SK-N-SH (cell line): ENCODE measurements at regions not wholly inside any gene's neighbourhood (a gene's known extent, or its start where the extent isn't known, plus 50 kb on each side); places are given as distances from the start of the nearest gene placed in this dataset.

ENCODE experiments used
- CTCF ChIA-PET: fragments of 300-600, 350-600 bp; formaldehyde crosslinking; extraction: SDS; loops from one replicate; lab custom pipeline; 2021; lab: Yijun Ruan, JAX
- POLR2A ChIA-PET: fragments of 350-600 bp; sonication (Branson Sonifier 250); formaldehyde crosslinking; extraction: SDS; loops from one replicate; lab custom pipeline; 2020; ENCODE audit warnings: antibody characterized with exemption, inconsistent platforms; lab: Yijun Ruan, JAX
- DNase-seq: peaks from one replicate; pipeline ENCODE4 v3.0.0; 2012
- H2AFZ ChIP-seq: fragments of 200-600 bp; sonication (generic); 2 replicates; pipeline ENCODE4 v1.8.1; 2016; ENCODE audit warnings: antibody characterized with exemption, mild to moderate bottlenecking, low read depth
- H3F3A ChIP-seq: fragments of 200-600 bp; sonication (generic); replicated peaks from 2 replicates; pipeline ENCODE3; 2016; ENCODE audit warnings: antibody characterized with exemption, mild to moderate bottlenecking; ENCODE audit not compliant: insufficient read depth
- H3K27ac ChIP-seq, 2 experiments: fragments of 200-500 bp in 1 of 2; fragments of 200-600 bp in 1 of 2; sonication (Bioruptor generic) in 1 of 2; sonication (generic), shearing (Covaris generic) in 1 of 2; 2 replicates each; pipeline versions ENCODE4 v1.5.1 to v1.6.1; 2014 to 2016; ENCODE audit warnings: low read depth in 2 of 2, inconsistent platforms in 1 of 2, low read length in 1 of 2, mild to moderate bottlenecking in 1 of 2, mixed read lengths in 1 of 2
- H3K27me3 ChIP-seq: fragments of 200-600 bp; sonication (generic), shearing (Covaris generic); 2 replicates; pipeline ENCODE4 v1.6.1; 2016; ENCODE audit warnings: mixed run types; ENCODE audit not compliant: insufficient read depth
- H3K36me3 ChIP-seq, 2 experiments: fragments of 200-500 bp in 1 of 2; fragments of 200-600 bp in 1 of 2; sonication (Bioruptor generic) in 1 of 2; sonication (generic) in 1 of 2; replicated peaks in 1 of 2; 2 replicates each; pipeline versions ENCODE3 to v1.5.1; 2014 to 2016; ENCODE audit warnings: low read length in 1 of 2, mild to moderate bottlenecking in 1 of 2; ENCODE audit not compliant: insufficient read depth in 2 of 2, control insufficient read depth in 1 of 2
- H3K4me1 ChIP-seq, 2 experiments: fragments of 200-500 bp in 1 of 2; fragments of 200-600 bp in 1 of 2; sonication (Bioruptor generic) in 1 of 2; sonication (generic), shearing (Covaris generic) in 1 of 2; 2 replicates each; pipeline versions ENCODE4 v1.5.1 to v1.6.1; 2014 to 2016; ENCODE audit warnings: low read depth in 1 of 2, low read length in 1 of 2, mixed run types in 1 of 2; ENCODE audit not compliant: insufficient read depth in 2 of 2, control insufficient read depth in 1 of 2
- H3K4me2 ChIP-seq: fragments of 200-600 bp; sonication (generic), shearing (Covaris generic); 2 replicates; pipeline ENCODE4 v1.6.1; 2017; ENCODE audit warnings: mixed run types
- H3K4me3 ChIP-seq, 2 experiments: fragments of 200-500 bp in 1 of 2; fragments of 200-600 bp in 1 of 2; sonication (Bioruptor generic) in 1 of 2; sonication (generic), shearing (Covaris generic) in 1 of 2; 2 replicates each; pipeline versions ENCODE4 v1.5.1 to v1.8.1; 2014 to 2016; ENCODE audit warnings: low read depth in 2 of 2, inconsistent platforms in 1 of 2, low read length in 1 of 2, mild to moderate bottlenecking in 1 of 2, mixed read lengths in 1 of 2, moderate library complexity in 1 of 2
- H3K79me2 ChIP-seq: fragments of 200-600 bp; sonication (generic); 2 replicates; pipeline ENCODE4 v1.8.1; 2017; ENCODE audit warnings: mild to moderate bottlenecking; ENCODE audit not compliant: insufficient read depth
- H3K9ac ChIP-seq: fragments of 200-600 bp; sonication (generic); 2 replicates; pipeline ENCODE4 v1.6.1; 2017; ENCODE audit warnings: mixed run types
- H3K9me2 ChIP-seq: fragments of 200-600 bp; sonication (generic); 2 replicates; pipeline ENCODE4 v1.6.1; 2017; ENCODE audit warnings: mixed run types
- H3K9me3 ChIP-seq: fragments of 200-600 bp; sonication (generic); 2 replicates; pipeline ENCODE4 v1.6.1; 2017; ENCODE audit warnings: mixed run types, mild to moderate bottlenecking, moderate library complexity
- H4K20me1 ChIP-seq: fragments of 200-600 bp; sonication (generic); 2 replicates; pipeline ENCODE4 v1.6.1; 2017; ENCODE audit warnings: mild to moderate bottlenecking, mixed run types; ENCODE audit not compliant: insufficient read depth
- CHD2 ChIP-seq: fragments of 150-350 bp; IDR thresholded peaks from 2 replicates; pipeline ENCODE4 v1.6.1; 2018; ENCODE audit warnings: low read length; ENCODE audit not compliant: partially characterized antibody
- EZH2phosphoT487 ChIP-seq: fragments of 200-600 bp; sonication (generic); IDR thresholded peaks from 2 replicates; pipeline ENCODE4 v1.6.1; 2017; ENCODE audit warnings: low read depth, mixed run types, mild to moderate bottlenecking, antibody characterized with exemption, moderate library complexity, borderline replicate concordance
- FOSL2 ChIP-seq: IDR thresholded peaks from 2 replicates; pipeline ENCODE4 v1.4.0; 2012; ENCODE audit warnings: low read depth, mild to moderate bottlenecking, moderate library complexity, borderline replicate concordance
- FOXJ3 ChIP-seq: sonication (generic); formaldehyde crosslinking; IDR thresholded peaks from 2 replicates; pipeline ENCODE4 v1.5.1; 2020; ENCODE audit warnings: mild to moderate bottlenecking, missing genetic modification reagents
- JUND ChIP-seq: IDR thresholded peaks from 2 replicates; pipeline ENCODE4 v1.4.0; 2012
- MEF2A ChIP-seq: IDR thresholded peaks from 2 replicates; pipeline ENCODE4 v1.4.0; 2012; ENCODE audit warnings: low read depth, borderline replicate concordance
- MXI1 ChIP-seq: IDR thresholded peaks from 2 replicates; pipeline ENCODE4 v1.6.1; 2012; ENCODE audit warnings: mild to moderate bottlenecking, low read depth, low read length, improper control_type of control experiment
- NFIC ChIP-seq: IDR thresholded peaks from 2 replicates; pipeline ENCODE4 v1.4.0; 2012; ENCODE audit warnings: borderline replicate concordance
- NRF1 ChIP-seq: IDR thresholded peaks from 2 replicates; pipeline ENCODE4 v1.6.1; 2012; ENCODE audit warnings: low read depth, mild to moderate bottlenecking, low read length
- POLR2AphosphoS5 ChIP-seq: IDR thresholded peaks from 2 replicates; pipeline ENCODE4 v1.6.1; 2012; ENCODE audit warnings: low read depth, low read length
- RXRA ChIP-seq: IDR thresholded peaks from 2 replicates; pipeline ENCODE4 v1.4.0; 2012; ENCODE audit warnings: low read depth, mild to moderate bottlenecking, borderline replicate concordance
- SIN3A ChIP-seq: IDR thresholded peaks from 2 replicates; pipeline ENCODE4 v1.6.1; 2012; ENCODE audit warnings: low read depth, mild to moderate bottlenecking, low read length, moderate library complexity, borderline replicate concordance
- SMC3 ChIP-seq: IDR thresholded peaks from 2 replicates; pipeline ENCODE4 v1.6.1; 2012; ENCODE audit warnings: low read depth, low read length, improper control_type of control experiment
- TAF1 ChIP-seq: IDR thresholded peaks from 2 replicates; pipeline ENCODE4 v1.6.1; 2012; ENCODE audit warnings: low read depth, mild to moderate bottlenecking, low read length, moderate library complexity, borderline replicate concordance
- TCF12 ChIP-seq: IDR thresholded peaks from 2 replicates; pipeline ENCODE4 v1.4.0; 2012
- TEAD4 ChIP-seq: IDR thresholded peaks from 2 replicates; pipeline ENCODE4 v1.4.0; 2012; ENCODE audit warnings: mild to moderate bottlenecking, borderline replicate concordance; ENCODE audit not compliant: insufficient read depth
- YY1 ChIP-seq: IDR thresholded peaks from 2 replicates; pipeline ENCODE4 v1.4.0; 2012; ENCODE audit warnings: low read depth, mild to moderate bottlenecking
- WGBS: methylation state at CpG from one replicate; pipeline ENCODE4 v1.1.6; 2017; ENCODE audit warnings: low lambda C conversion rate; 5-methylcytosine and 5-hydroxymethylcytosine counted together
- TF ChIP-seq, protein P1 (sequence below): IDR thresholded peaks from 2 replicates; pipeline ENCODE4 v1.4.0; 2012; ENCODE audit warnings: low read depth, borderline replicate concordance
- TF ChIP-seq, protein P2 (sequence below): IDR thresholded peaks from 2 replicates; pipeline ENCODE4; 2012
- TF ChIP-seq, protein P3 (sequence below): fragments of 150-350 bp; IDR thresholded peaks from 2 replicates; pipeline ENCODE4 v1.6.1; 2016; ENCODE audit warnings: mild to moderate bottlenecking, low read depth, low read length

DNA sequence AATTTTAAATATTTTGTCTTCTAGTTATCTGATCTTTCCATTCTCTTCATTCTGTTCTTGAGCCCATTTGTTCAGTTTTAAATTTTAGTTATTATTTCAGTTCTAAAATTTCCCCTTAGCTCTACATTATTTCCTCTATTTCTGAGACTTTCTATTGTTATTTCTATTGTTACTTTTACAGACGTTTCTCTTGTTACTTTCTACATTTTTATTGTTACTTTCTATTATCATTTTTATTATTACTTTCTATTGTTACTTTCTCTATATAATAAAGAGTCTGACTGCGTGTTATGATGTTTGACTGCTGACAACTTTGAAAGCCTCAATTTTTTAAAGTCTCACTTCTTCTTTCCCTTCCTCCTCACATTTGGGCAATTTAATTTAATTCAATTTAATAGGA, 915.7 kb upstream of the PCDH20 start:
- H3K4me3 ChIP-seq = no peak overlapping the region
- H3K36me3 ChIP-seq = no peaks in the 10 kb centered on the region
- H3K27me3 ChIP-seq = no peaks in the 10 kb centered on the region
- TF ChIP-seq, protein P1, sequence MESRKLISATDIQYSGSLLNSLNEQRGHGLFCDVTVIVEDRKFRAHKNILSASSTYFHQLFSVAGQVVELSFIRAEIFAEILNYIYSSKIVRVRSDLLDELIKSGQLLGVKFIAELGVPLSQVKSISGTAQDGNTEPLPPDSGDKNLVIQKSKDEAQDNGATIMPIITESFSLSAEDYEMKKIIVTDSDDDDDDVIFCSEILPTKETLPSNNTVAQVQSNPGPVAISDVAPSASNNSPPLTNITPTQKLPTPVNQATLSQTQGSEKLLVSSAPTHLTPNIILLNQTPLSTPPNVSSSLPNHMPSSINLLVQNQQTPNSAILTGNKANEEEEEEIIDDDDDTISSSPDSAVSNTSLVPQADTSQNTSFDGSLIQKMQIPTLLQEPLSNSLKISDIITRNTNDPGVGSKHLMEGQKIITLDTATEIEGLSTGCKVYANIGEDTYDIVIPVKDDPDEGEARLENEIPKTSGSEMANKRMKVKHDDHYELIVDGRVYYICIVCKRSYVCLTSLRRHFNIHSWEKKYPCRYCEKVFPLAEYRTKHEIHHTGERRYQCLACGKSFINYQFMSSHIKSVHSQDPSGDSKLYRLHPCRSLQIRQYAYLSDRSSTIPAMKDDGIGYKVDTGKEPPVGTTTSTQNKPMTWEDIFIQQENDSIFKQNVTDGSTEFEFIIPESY = no peak
- TF ChIP-seq, protein P2, sequence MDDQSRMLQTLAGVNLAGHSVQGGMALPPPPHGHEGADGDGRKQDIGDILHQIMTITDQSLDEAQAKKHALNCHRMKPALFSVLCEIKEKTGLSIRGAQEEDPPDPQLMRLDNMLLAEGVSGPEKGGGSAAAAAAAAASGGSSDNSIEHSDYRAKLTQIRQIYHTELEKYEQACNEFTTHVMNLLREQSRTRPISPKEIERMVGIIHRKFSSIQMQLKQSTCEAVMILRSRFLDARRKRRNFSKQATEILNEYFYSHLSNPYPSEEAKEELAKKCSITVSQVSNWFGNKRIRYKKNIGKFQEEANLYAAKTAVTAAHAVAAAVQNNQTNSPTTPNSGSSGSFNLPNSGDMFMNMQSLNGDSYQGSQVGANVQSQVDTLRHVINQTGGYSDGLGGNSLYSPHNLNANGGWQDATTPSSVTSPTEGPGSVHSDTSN = no peak
- TF ChIP-seq EZH2phosphoT487 (no peak), FOSL2 (no peak), CHD2 (no peak), JUND (no peak), SIN3A (no peak), FOXJ3 (CRISPR knock-in tag) (no peak), TCF12 (no peak), NFIC (no peak), TEAD4 (no peak), MEF2A (no peak)
- no peak overlapping the region for H2AFZ ChIP-seq
- CTCF ChIA-PET = interaction anchor here (1.0 kb wide), 1 partner anchor 11 kb away, joined by 3 read pairs; no protein-coding TSS in a partner anchor
- no peaks in the 10 kb centered on the region; the same call in 1 of the 2 replicates for H3K9me2 ChIP-seq
- peaks cover 0 to 3% of the 10 kb centered on the region in 2 experiments; a peak in 1 of 4 replicates for H3K4me1 ChIP-seq
- H4K20me1 ChIP-seq = no peaks in the 10 kb centered on the region
- DNase-seq = no peak
- no peaks in the 10 kb centered on the region for H3F3A ChIP-seq
- POLR2A ChIA-PET = no interaction called here
- no peak overlapping the region for H3K27ac ChIP-seq
- no peaks in the 10 kb centered on the region for H3K9me3 ChIP-seq
- H3K4me2 ChIP-seq = no peak overlapping the region
- 43% methylated on average over 2 of the region's 2 CpGs for WGBS
- no peak overlapping the region for H3K9ac ChIP-seq
- H3K79me2 ChIP-seq = no peaks in the 10 kb centered on the region

DNA sequence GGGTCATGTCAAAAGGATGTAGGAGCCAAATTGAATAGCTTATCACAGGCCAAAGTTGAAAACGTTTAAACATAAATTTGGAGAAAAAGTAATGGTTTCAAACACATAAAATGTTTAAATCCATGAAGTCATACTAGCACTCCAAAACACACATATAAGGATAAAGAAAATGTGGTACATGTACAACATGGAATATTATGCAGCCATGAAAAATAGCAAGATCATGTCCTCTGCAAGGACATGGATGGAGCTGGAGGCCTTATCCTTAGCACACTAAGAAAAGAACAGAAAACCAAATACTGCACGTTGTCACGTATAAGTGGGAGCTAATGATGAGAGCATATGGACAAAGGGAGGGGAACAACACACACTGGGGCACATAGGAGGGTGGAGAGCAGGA, 911.7 kb upstream of the PCDH20 start:
- no peak overlapping the region for H3K9ac ChIP-seq
- CTCF ChIA-PET = no interaction called here
- H4K20me1 ChIP-seq = no peaks in the 10 kb centered on the region
- POLR2A ChIA-PET = interaction anchor here (1.2 kb wide), 1 partner anchor 17 kb away, joined by 3 read pairs; no protein-coding TSS in a partner anchor
- H3K27me3 ChIP-seq = no peaks in the 10 kb centered on the region
- H2AFZ ChIP-seq = no peak overlapping the region
- H3K9me2 ChIP-seq = no peaks in the 10 kb centered on the region
- no peaks in the 10 kb centered on the region for H3K79me2 ChIP-seq
- H3K9me3 ChIP-seq = no peaks in the 10 kb centered on the region
- H3K4me2 ChIP-seq = no peak overlapping the region
- 48% methylated on average over 3 of the region's 3 CpGs for WGBS
- no peaks in the 10 kb centered on the region for H3K36me3 ChIP-seq
- H3K27ac ChIP-seq = no peak overlapping the region
- H3F3A ChIP-seq = no peaks in the 10 kb centered on the region
- no peaks in the 10 kb centered on the region for H3K4me1 ChIP-seq
- no peak overlapping the region for H3K4me3 ChIP-seq
- no peak for DNase-seq
- no peak for TF ChIP-seq SMC3
- no peak for TF ChIP-seq TAF1
- TF ChIP-seq, protein P2 = no peak
- no peak for TF ChIP-seq SIN3A
- TF ChIP-seq YY1 = no peak
- TF ChIP-seq, protein P3, sequence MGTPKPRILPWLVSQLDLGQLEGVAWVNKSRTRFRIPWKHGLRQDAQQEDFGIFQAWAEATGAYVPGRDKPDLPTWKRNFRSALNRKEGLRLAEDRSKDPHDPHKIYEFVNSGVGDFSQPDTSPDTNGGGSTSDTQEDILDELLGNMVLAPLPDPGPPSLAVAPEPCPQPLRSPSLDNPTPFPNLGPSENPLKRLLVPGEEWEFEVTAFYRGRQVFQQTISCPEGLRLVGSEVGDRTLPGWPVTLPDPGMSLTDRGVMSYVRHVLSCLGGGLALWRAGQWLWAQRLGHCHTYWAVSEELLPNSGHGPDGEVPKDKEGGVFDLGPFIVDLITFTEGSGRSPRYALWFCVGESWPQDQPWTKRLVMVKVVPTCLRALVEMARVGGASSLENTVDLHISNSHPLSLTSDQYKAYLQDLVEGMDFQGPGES = no peak
- no peak for TF ChIP-seq POLR2AphosphoS5
- no peak for TF ChIP-seq TEAD4
- TF ChIP-seq MXI1 = no peak
- TF ChIP-seq RXRA = no peak
- no peak for TF ChIP-seq NRF1
